ENCODE measurements at regions not wholly inside any gene's neighbourhood (a gene's known extent, or its start where the extent isn't known, plus 50 kb on each side); places are given as distances from the start of the nearest gene placed in this dataset.
"Not testable (repeated sequence)": the region's sequence is repeated elsewhere in the genome, so short reads cannot be mapped to it uniquely, and the experiment has no call there.

- no peak for DNase-seq
These were observed 741.7 kb downstream of the RERGL start for GRCh38 chr12:17348311-17348710.

- DNase-seq: no peak
These were observed 738.7 kb upstream of the LMO3 start for GRCh38 chr12:17344649-17345048.

GRCh38 chr12:17342381-17342961 is 736.5 kb upstream of the LMO3 start:
- no peak for DNase-seq

- no peak for DNase-seq
These were observed 729.5 kb upstream of the LMO3 start for GRCh38 chr12:17335487-17335886.

- no peak for DNase-seq
These were observed 728.8 kb upstream of the LMO3 start for GRCh38 chr12:17334784-17335183.

- no peak for DNase-seq
These were observed 727.3 kb upstream of the LMO3 start for GRCh38 chr12:17333287-17333686.

GRCh38 chr12:17326649-17327048 is 720.7 kb upstream of the LMO3 start:
- no peak for DNase-seq

- DNase-seq: no peak
These were observed 716.1 kb upstream of the LMO3 start for GRCh38 chr12:17322090-17322489.

GRCh38 chr12:17304503-17305347 is 698.8 kb upstream of the LMO3 start:
- no peak for DNase-seq

GRCh38 chr12:17302001-17302400 is 696.0 kb upstream of the LMO3 start:
- no peak for DNase-seq

GRCh38 chr12:17301544-17301943 is 695.6 kb upstream of the LMO3 start:
- no peak for DNase-seq

- DNase-seq: no peak
These were observed 690.9 kb upstream of the LMO3 start for GRCh38 chr12:17296882-17297281.

GRCh38 chr12:17286874-17287273 is 680.9 kb upstream of the LMO3 start:
- no peak for DNase-seq

- DNase-seq: no peak
These were observed 678.9 kb upstream of the LMO3 start for GRCh38 chr12:17284873-17285272.

GRCh38 chr12:17283563-17283962 is 677.6 kb upstream of the LMO3 start:
- DNase-seq: no peak

GRCh38 chr12:17282169-17282568 is 676.2 kb upstream of the LMO3 start:
- not testable (repeated sequence) for DNase-seq

GRCh38 chr12:17278946-17279345 is 673.0 kb upstream of the LMO3 start:
- DNase-seq: no peak

GRCh38 chr12:17276196-17276595 is 670.2 kb upstream of the LMO3 start:
- DNase-seq: no peak

- DNase-seq: no peak
These were observed 660.9 kb upstream of the LMO3 start for GRCh38 chr12:17266856-17267255.

- no peak for DNase-seq
These were observed 658.6 kb upstream of the LMO3 start for GRCh38 chr12:17264603-17265002.

- no peak for DNase-seq
These were observed 633.9 kb upstream of the LMO3 start for GRCh38 chr12:17239874-17240273.

GRCh38 chr12:17235996-17236395 is 630.0 kb upstream of the LMO3 start:
- no peak for DNase-seq

GRCh38 chr12:17215759-17216570 is 610.0 kb upstream of the LMO3 start:
- no peak for DNase-seq

- DNase-seq: no peak
These were observed 609.0 kb upstream of the LMO3 start for GRCh38 chr12:17214929-17215328.

All from hippocampal formation (tissue), 2 donors.